ENCODE measurements at regions not wholly inside any gene's neighbourhood (a gene's known extent, or its start where the extent isn't known, plus 50 kb on each side); places are given as distances from the start of the nearest gene placed in this dataset.

GRCh38 chr13:44072536-44072935 is 192.8 kb downstream of the LACC1 start:
- H3K36me3 ChIP-seq (ENCODE audit: control insufficient read depth, insufficient read depth, low read length) = no peaks in the 10 kb centered on the region
- no peak overlapping the region for H3K27ac ChIP-seq (ENCODE audit: low read depth, low read length)
- H3K9ac ChIP-seq (ENCODE audit: low read length) = no peak overlapping the region
- no peaks in the 10 kb centered on the region for H3K27me3 ChIP-seq (ENCODE audit: control insufficient read depth, insufficient read depth, low read length)
- H3K4me1 ChIP-seq (ENCODE audit: control insufficient read depth, insufficient read depth, low read length) = no peaks in the 10 kb centered on the region
- H3K4me3 ChIP-seq (ENCODE audit: low read length) = no peak overlapping the region

GRCh38 chr13:44074611-44075010 is 194.9 kb downstream of the LACC1 start:
- Histone ChIP-seq H3K36me3 (ENCODE audit: control insufficient read depth, insufficient read depth, low read length) (no peaks in the 10 kb centered on the region), H3K4me3 (ENCODE audit: low read length) (no peak overlapping the region), H3K27me3 (ENCODE audit: control insufficient read depth, insufficient read depth, low read length) (no peaks in the 10 kb centered on the region), H3K4me1 (ENCODE audit: control insufficient read depth, insufficient read depth, low read length) (no peaks in the 10 kb centered on the region), H3K9ac (ENCODE audit: low read length) (no peak overlapping the region), H3K27ac (ENCODE audit: low read depth, low read length) (no peak overlapping the region)

GRCh38 chr13:44075113-44075512 is 195.4 kb downstream of the LACC1 start:
- Histone ChIP-seq H3K27me3 (ENCODE audit: control insufficient read depth, insufficient read depth, low read length) (no peaks in the 10 kb centered on the region), H3K4me3 (ENCODE audit: low read length) (no peak overlapping the region), H3K27ac (ENCODE audit: low read depth, low read length) (no peak overlapping the region), H3K4me1 (ENCODE audit: control insufficient read depth, insufficient read depth, low read length) (no peaks in the 10 kb centered on the region), H3K36me3 (ENCODE audit: control insufficient read depth, insufficient read depth, low read length) (no peaks in the 10 kb centered on the region), H3K9ac (ENCODE audit: low read length) (no peak overlapping the region)

- Histone ChIP-seq H3K36me3 (ENCODE audit: control insufficient read depth, insufficient read depth, low read length) (no peaks in the 10 kb centered on the region), H3K27ac (ENCODE audit: low read depth, low read length) (no peak overlapping the region), H3K4me3 (ENCODE audit: low read length) (no peak overlapping the region), H3K9ac (ENCODE audit: low read length) (no peak overlapping the region), H3K27me3 (ENCODE audit: control insufficient read depth, insufficient read depth, low read length) (no peaks in the 10 kb centered on the region), H3K4me1 (ENCODE audit: control insufficient read depth, insufficient read depth, low read length) (no peaks in the 10 kb centered on the region)
These were observed 199.2 kb downstream of the LACC1 start for GRCh38 chr13:44078806-44079376.

GRCh38 chr13:44079413-44080205 is 199.9 kb downstream of the LACC1 start:
- Histone ChIP-seq H3K4me3 (ENCODE audit: low read length) (no peak overlapping the region), H3K4me1 (ENCODE audit: control insufficient read depth, insufficient read depth, low read length) (no peaks in the 10 kb centered on the region), H3K9ac (ENCODE audit: low read length) (no peak overlapping the region), H3K27me3 (ENCODE audit: control insufficient read depth, insufficient read depth, low read length) (no peaks in the 10 kb centered on the region), H3K27ac (ENCODE audit: low read depth, low read length) (no peak overlapping the region), H3K36me3 (ENCODE audit: control insufficient read depth, insufficient read depth, low read length) (no peaks in the 10 kb centered on the region)

GRCh38 chr13:44084146-44084545 is 204.4 kb downstream of the LACC1 start:
- Histone ChIP-seq H3K27me3 (ENCODE audit: control insufficient read depth, insufficient read depth, low read length) (no peaks in the 10 kb centered on the region), H3K4me3 (ENCODE audit: low read length) (no peak overlapping the region), H3K36me3 (ENCODE audit: control insufficient read depth, insufficient read depth, low read length) (no peaks in the 10 kb centered on the region), H3K9ac (ENCODE audit: low read length) (no peak overlapping the region), H3K27ac (ENCODE audit: low read depth, low read length) (no peak overlapping the region), H3K4me1 (ENCODE audit: control insufficient read depth, insufficient read depth, low read length) (no peaks in the 10 kb centered on the region)

GRCh38 chr13:44086389-44086788 is 206.7 kb downstream of the LACC1 start:
- Histone ChIP-seq H3K9ac (ENCODE audit: low read length) (no peak overlapping the region), H3K36me3 (ENCODE audit: control insufficient read depth, insufficient read depth, low read length) (no peaks in the 10 kb centered on the region), H3K4me3 (ENCODE audit: low read length) (no peak overlapping the region), H3K27me3 (ENCODE audit: control insufficient read depth, insufficient read depth, low read length) (no peaks in the 10 kb centered on the region), H3K4me1 (ENCODE audit: control insufficient read depth, insufficient read depth, low read length) (no peaks in the 10 kb centered on the region), H3K27ac (ENCODE audit: low read depth, low read length) (no peak overlapping the region)

GRCh38 chr13:44088411-44088810 is 208.7 kb downstream of the LACC1 start:
- Histone ChIP-seq H3K4me3 (ENCODE audit: low read length) (no peak overlapping the region), H3K27ac (ENCODE audit: low read depth, low read length) (no peak overlapping the region), H3K27me3 (ENCODE audit: control insufficient read depth, insufficient read depth, low read length) (no peaks in the 10 kb centered on the region), H3K9ac (ENCODE audit: low read length) (no peak overlapping the region), H3K36me3 (ENCODE audit: control insufficient read depth, insufficient read depth, low read length) (no peaks in the 10 kb centered on the region), H3K4me1 (ENCODE audit: control insufficient read depth, insufficient read depth, low read length) (no peaks in the 10 kb centered on the region)

GRCh38 chr13:44088991-44089413 is 209.3 kb downstream of the LACC1 start:
- Histone ChIP-seq H3K27ac (ENCODE audit: low read depth, low read length) (peak overlapping the region; percentile 30), H3K4me1 (ENCODE audit: control insufficient read depth, insufficient read depth, low read length) (peaks cover 2% of the 10 kb centered on the region), H3K9ac (ENCODE audit: low read length) (no peak overlapping the region), H3K36me3 (ENCODE audit: control insufficient read depth, insufficient read depth, low read length) (no peaks in the 10 kb centered on the region), H3K27me3 (ENCODE audit: control insufficient read depth, insufficient read depth, low read length) (no peaks in the 10 kb centered on the region), H3K4me3 (ENCODE audit: low read length) (no peak overlapping the region)

- H3K4me3 ChIP-seq (ENCODE audit: low read length) = no peak overlapping the region
- H3K9ac ChIP-seq (ENCODE audit: low read length) = no peak overlapping the region
- H3K4me1 ChIP-seq (ENCODE audit: control insufficient read depth, insufficient read depth, low read length) = peaks cover 2% of the 10 kb centered on the region
- H3K27me3 ChIP-seq (ENCODE audit: control insufficient read depth, insufficient read depth, low read length) = no peaks in the 10 kb centered on the region
- H3K27ac ChIP-seq (ENCODE audit: low read depth, low read length) = peak overlapping the region; percentile 30
- H3K36me3 ChIP-seq (ENCODE audit: control insufficient read depth, insufficient read depth, low read length) = no peaks in the 10 kb centered on the region
These were observed 209.7 kb downstream of the LACC1 start for GRCh38 chr13:44089452-44089851.

- Histone ChIP-seq H3K9ac (ENCODE audit: low read length) (no peak overlapping the region), H3K4me3 (ENCODE audit: low read length) (no peak overlapping the region), H3K27ac (ENCODE audit: low read depth, low read length) (no peak overlapping the region), H3K4me1 (ENCODE audit: control insufficient read depth, insufficient read depth, low read length) (peaks cover 2% of the 10 kb centered on the region), H3K36me3 (ENCODE audit: control insufficient read depth, insufficient read depth, low read length) (no peaks in the 10 kb centered on the region), H3K27me3 (ENCODE audit: control insufficient read depth, insufficient read depth, low read length) (no peaks in the 10 kb centered on the region)
These were observed 212.6 kb downstream of the LACC1 start for GRCh38 chr13:44092078-44092970.

All from rectal smooth muscle tissue (tissue), 1 donor.